GM20000 (cell line): ENCODE measurements at regions not wholly inside any gene's neighbourhood (a gene's known extent, or its start where the extent isn't known, plus 50 kb on each side); places are given as distances from the start of the nearest gene placed in this dataset.
A peak's percentile ranks its signal among the peaks of the same experiment; 100 is the strongest.

Experiments
- DNase-seq: peaks from one replicate; pipeline ENCODE4 v3.0.0; 2012; ENCODE audit warnings: low spot score
- CTCF ChIP-seq: IDR thresholded peaks from 2 replicates; pipeline ENCODE4 v1.5.1; 2012; ENCODE audit warnings: mild to moderate bottlenecking, control low read depth; ENCODE audit errors: extremely low read depth, missing control alignments

GRCh38 chr9:22288661-22289060, 158.0 kb upstream of the DMRTA1 start:
- no peak for DNase-seq
- TF ChIP-seq CTCF: no peak

GRCh38 chr9:22307013-22307711, 139.5 kb upstream of the DMRTA1 start:
- peak; percentile 8 for DNase-seq
- no peak for TF ChIP-seq CTCF

- no peak for DNase-seq
- no peak for TF ChIP-seq CTCF
Observed at GRCh38 chr9:22308177-22308576, 138.4 kb upstream of the DMRTA1 start.

- DNase-seq: no peak
- TF ChIP-seq CTCF: no peak
Observed at GRCh38 chr9:22316645-22317044, 130.0 kb upstream of the DMRTA1 start.

GRCh38 chr9:22331533-22331932, 115.1 kb upstream of the DMRTA1 start:
- DNase-seq: no peak
- TF ChIP-seq CTCF: no peak

GRCh38 chr9:22332202-22332601, 114.4 kb upstream of the DMRTA1 start:
- TF ChIP-seq CTCF: no peak
- no peak for DNase-seq

GRCh38 chr9:22337261-22337660, 109.4 kb upstream of the DMRTA1 start:
- DNase-seq: no peak
- TF ChIP-seq CTCF: no peak
